ENCODE measurements at regions not wholly inside any gene's neighbourhood (a gene's known extent, or its start where the extent isn't known, plus 50 kb on each side); places are given as distances from the start of the nearest gene placed in this dataset.

DNA sequence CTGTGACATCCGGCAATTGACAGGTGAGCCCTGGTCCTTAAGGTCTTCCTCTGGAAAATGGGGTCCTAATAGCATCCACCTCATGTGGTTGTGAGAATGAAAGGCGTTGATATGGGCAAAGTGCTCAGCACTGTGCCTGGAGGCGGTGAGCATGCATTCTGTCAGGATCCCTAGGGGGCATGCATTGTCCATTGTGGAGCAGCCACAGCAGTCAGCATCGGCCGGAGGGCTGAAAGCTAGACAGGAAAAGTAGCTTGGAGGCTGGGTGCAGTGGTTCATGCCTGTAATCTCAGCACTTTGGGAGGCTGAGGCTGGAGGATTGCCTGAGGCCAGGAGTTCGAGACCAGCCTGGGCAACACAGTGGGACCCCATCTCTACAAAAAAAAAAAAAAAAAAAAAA, 122.2 kb downstream of the LHX2 start:
- ChIA-PET CTCF (interaction anchor here (0.6 kb wide), 1 partner anchor 27 kb away, joined by 4 read pairs; no protein-coding TSS in a partner anchor), POLR2A (no interaction called here)
- no TSS peak for BruUV-seq (replicated peaks)
- intact Hi-C loops (cut with micrococcal nuclease; ENCODE audit: unreplicated experiment) (no loop called here), in situ Hi-C loops (cut with HindIII; ENCODE audit: low pct_unique_long_range_greater_than_20kb, low sequenced_read_pairs) (no loop called here)
- DNase-seq (ENCODE audit: low read depth, low spot score) (no peak), ATAC-seq (peak; percentile 92)
- Histone ChIP-seq H3K9me3 (ENCODE audit: control insufficient read depth, insufficient read depth, low read depth, low read length) (no peaks in the 10 kb centered on the region), H3K36me3 (ENCODE audit: control insufficient read depth, insufficient read depth, low read length) (no peaks in the 10 kb centered on the region), H3K27ac (ENCODE audit: low read length) (peak overlapping the region; percentile 54; the same call in 1 of the 2 replicates), H3K27me3 (ENCODE audit: control insufficient read depth, insufficient read depth, low read length) (no peaks in the 10 kb centered on the region), H3K4me1 (ENCODE audit: control insufficient read depth, insufficient read depth, low read length) (peaks cover 10% of the 10 kb centered on the region), H3K4me3 (ENCODE audit: low read depth in 2 of 2, low read length in 2 of 2) (no peak overlapping the region)
- no peak for TF ChIP-seq TCF7L2 (IDR thresholded peaks at IDR 0.05; ENCODE audit: low read depth, low read length)
- TF ChIP-seq, protein P1, sequence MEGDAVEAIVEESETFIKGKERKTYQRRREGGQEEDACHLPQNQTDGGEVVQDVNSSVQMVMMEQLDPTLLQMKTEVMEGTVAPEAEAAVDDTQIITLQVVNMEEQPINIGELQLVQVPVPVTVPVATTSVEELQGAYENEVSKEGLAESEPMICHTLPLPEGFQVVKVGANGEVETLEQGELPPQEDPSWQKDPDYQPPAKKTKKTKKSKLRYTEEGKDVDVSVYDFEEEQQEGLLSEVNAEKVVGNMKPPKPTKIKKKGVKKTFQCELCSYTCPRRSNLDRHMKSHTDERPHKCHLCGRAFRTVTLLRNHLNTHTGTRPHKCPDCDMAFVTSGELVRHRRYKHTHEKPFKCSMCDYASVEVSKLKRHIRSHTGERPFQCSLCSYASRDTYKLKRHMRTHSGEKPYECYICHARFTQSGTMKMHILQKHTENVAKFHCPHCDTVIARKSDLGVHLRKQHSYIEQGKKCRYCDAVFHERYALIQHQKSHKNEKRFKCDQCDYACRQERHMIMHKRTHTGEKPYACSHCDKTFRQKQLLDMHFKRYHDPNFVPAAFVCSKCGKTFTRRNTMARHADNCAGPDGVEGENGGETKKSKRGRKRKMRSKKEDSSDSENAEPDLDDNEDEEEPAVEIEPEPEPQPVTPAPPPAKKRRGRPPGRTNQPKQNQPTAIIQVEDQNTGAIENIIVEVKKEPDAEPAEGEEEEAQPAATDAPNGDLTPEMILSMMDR (IDR thresholded peaks at IDR 0.05) = peak; percentile 62
- TF ChIP-seq, protein P2, sequence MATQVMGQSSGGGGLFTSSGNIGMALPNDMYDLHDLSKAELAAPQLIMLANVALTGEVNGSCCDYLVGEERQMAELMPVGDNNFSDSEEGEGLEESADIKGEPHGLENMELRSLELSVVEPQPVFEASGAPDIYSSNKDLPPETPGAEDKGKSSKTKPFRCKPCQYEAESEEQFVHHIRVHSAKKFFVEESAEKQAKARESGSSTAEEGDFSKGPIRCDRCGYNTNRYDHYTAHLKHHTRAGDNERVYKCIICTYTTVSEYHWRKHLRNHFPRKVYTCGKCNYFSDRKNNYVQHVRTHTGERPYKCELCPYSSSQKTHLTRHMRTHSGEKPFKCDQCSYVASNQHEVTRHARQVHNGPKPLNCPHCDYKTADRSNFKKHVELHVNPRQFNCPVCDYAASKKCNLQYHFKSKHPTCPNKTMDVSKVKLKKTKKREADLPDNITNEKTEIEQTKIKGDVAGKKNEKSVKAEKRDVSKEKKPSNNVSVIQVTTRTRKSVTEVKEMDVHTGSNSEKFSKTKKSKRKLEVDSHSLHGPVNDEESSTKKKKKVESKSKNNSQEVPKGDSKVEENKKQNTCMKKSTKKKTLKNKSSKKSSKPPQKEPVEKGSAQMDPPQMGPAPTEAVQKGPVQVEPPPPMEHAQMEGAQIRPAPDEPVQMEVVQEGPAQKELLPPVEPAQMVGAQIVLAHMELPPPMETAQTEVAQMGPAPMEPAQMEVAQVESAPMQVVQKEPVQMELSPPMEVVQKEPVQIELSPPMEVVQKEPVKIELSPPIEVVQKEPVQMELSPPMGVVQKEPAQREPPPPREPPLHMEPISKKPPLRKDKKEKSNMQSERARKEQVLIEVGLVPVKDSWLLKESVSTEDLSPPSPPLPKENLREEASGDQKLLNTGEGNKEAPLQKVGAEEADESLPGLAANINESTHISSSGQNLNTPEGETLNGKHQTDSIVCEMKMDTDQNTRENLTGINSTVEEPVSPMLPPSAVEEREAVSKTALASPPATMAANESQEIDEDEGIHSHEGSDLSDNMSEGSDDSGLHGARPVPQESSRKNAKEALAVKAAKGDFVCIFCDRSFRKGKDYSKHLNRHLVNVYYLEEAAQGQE (IDR thresholded peaks at IDR 0.05; ENCODE audit: insufficient read depth in 1 of 2, low read depth in 2 of 2, low read length in 1 of 2) = no peak

DNA sequence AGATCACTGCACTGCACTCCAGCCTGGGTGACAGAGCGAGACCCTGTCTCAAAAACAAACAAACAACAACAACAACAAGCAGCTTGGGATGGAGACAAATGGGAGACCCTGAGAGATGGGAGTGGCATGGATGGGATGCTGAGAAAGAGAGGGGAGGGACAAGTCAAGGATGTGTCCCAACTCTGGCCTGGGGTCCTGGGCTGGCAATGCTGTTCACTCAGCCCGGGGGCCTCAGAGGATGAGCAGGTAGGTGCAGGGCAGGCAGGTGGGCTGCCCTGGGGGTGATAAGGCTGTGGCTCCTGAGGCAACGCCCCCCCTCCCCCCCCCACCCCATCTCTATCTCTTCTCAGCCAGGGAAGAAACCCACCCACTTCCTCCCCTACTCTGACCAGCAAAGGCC, 123.0 kb downstream of the LHX2 start:
- no TSS peak for BruUV-seq (replicated peaks)
- H3K4me1 ChIP-seq (ENCODE audit: control insufficient read depth, insufficient read depth, low read length) = peaks cover 8% of the 10 kb centered on the region
- in situ Hi-C loops (cut with HindIII; ENCODE audit: low pct_unique_long_range_greater_than_20kb, low sequenced_read_pairs) (no loop called here), intact Hi-C loops (cut with micrococcal nuclease; ENCODE audit: unreplicated experiment) (no loop called here)
- H3K4me3 ChIP-seq (ENCODE audit: low read depth in 2 of 2, low read length in 2 of 2) = no peak overlapping the region
- TF ChIP-seq, protein P2 (IDR thresholded peaks at IDR 0.05; ENCODE audit: insufficient read depth in 1 of 2, low read depth in 2 of 2, low read length in 1 of 2) = no peak
- TF ChIP-seq, protein P1 (IDR thresholded peaks at IDR 0.05) = no peak
- TF ChIP-seq POLR2AphosphoS5 (IDR thresholded peaks at IDR 0.05; ENCODE audit: low read depth, low read length) = no peak
- TF ChIP-seq SIN3A (IDR thresholded peaks at IDR 0.05; ENCODE audit: borderline replicate concordance, insufficient read depth, low read depth, low read length) = no peak
- no peak for TF ChIP-seq TCF7L2 (IDR thresholded peaks at IDR 0.05; ENCODE audit: low read depth, low read length)
- ChIA-PET CTCF (no interaction called here), POLR2A (no interaction called here)
- no peak for DNase-seq (ENCODE audit: low read depth, low spot score)
- no peak for ATAC-seq
- H3K9me3 ChIP-seq (ENCODE audit: control insufficient read depth, insufficient read depth, low read depth, low read length) = no peaks in the 10 kb centered on the region
- H3K27ac ChIP-seq (ENCODE audit: low read length) = no peak overlapping the region
- H3K36me3 ChIP-seq (ENCODE audit: control insufficient read depth, insufficient read depth, low read length) = no peaks in the 10 kb centered on the region
- H3K27me3 ChIP-seq (ENCODE audit: control insufficient read depth, insufficient read depth, low read length) = no peaks in the 10 kb centered on the region
